GF-D8 (cell line): ENCODE measurements at regions not wholly inside any gene's neighbourhood (a gene's known extent, or its start where the extent isn't known, plus 50 kb on each side); places are given as distances from the start of the nearest gene placed in this dataset.
"Not testable (repeated sequence)": the region's sequence is repeated elsewhere in the genome, so short reads cannot be mapped to it uniquely, and the experiment has no call there.

Source experiments
- DNase-seq: peaks from one replicate; lab custom pipeline; 2025; lab: John Stamatoyannopoulos, UW

DNA sequence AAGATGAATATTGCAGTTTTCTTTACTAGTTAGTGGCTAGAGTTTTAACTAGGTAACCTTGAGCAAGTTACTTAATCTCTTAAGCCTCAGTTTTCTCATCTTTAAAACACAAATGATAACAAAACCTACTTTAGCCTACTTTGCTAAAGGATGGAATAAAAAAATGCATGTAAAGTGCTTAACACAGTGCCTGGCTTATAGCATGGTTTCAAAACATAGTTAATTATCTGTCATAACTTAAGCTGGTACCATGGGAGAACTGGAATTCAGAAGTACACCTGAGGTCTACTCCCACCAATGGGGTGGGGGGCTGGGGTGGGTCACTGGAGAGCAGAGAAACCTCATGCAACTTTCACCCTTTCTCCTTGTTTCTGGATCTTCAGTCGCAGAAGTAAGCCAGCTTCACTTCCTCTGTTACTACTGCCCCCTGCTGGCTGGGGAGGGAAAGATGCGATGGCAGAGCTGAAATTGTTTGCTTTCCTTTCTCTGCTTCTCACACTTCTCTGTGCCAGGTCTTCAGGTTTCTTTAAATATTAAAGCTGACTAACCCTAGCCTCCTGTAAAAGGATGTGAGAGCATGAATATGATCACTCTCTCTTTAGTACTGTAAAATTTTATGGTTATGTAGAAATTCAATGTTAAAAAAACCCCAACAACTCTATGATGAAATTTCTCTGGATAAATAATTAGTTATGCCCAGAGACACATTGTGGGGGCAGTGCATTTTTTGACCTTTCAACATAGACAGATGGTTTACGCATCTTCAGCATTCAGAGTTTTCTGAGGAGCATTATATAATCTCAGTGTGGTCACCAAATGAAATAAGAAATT lies 324.2 kb downstream of the HLX start:
- DNase-seq: peak; percentile 6

DNA sequence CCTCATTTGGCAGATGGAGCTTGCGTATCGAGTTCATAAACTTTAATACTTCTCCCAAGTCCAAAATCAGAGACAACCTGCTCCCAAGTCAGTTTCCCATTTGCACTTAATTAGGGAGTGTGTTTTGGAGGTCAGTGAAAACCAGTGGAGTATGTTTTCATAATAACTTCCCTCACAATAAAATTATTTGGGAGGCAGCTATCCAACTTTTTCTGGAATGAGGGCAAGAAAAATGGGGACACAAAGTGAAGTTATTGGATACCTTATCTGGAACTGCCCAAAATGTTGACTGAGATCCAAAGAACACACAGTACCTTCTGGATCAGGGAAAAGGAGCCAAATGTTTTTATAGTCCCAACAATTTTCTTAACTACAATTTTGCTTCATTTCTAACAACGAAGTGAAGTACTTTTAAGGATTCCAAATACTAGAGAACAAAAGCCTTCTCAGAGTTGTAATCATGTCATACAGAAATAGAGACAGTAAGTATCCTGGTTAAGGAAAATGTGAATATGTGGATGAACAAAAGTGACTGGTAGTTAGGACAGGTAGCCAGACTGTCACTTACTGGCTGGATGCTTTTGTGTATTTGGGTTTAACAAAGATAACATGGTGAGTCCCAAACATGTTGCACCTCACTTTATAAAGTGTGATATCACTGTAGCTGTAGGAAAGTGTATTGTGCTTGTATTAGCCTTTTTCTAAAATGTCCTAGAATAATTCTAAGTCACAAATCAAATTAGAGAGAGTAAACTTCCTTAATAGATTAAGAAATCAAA lies 325.0 kb downstream of the HLX start:
- DNase-seq: no peak

DNA sequence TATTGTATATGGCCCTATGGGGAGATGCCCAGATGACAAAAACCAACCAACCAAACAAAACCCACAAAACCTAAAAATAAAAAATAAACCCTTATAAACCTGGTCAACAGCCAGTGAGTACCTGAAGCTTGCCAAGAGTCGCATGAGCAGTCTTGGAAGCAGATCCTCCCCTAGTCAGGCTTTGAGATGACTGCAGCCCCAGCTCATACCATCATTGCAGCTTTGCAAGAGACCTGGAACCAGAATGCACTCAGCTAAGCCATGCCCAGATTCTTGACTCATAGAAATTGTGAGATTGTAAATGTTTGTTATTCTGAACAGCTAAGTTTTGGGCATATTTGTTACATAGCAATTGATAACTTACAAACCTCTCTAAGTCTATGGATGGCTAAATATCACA lies 326.8 kb downstream of the HLX start:
- DNase-seq: no peak

DNA sequence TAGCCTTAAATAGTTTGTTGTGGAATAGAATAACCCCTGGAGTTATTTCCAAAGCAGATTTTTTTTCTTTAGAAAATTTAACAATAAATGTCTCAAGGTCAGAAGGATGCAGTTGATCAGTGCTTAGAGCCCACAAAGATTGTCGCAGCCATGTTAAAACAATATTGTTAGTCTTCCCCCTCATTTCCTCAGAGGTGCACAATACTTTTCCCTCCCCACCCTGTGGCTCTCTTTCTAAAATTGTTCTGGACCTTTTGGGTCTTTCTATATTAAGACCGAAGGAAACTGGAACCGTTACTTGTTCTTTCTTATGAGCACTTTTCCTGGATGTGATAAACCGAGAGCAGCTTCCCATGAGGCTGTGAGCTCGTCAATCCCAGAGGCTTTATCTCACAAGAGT lies 333.7 kb downstream of the HLX start:
- DNase-seq: no peak

DNA sequence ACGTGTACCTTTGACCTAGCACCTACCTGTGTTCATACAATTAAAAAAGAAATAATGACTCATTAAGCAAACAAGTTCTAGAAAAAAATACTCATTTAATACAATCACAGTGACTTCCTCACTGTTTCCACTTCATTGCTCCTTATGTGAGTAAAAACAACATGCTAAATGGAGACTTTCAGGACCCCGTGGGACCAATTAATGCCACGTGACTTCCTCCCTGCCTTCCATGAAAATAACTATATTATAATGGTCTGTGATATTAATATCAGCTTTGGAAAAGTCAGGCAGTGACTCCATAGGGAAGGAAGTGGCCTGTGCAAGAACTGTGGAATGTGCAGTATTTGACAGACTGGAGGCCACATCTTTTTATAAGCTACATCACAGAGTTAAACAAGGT lies 337.8 kb downstream of the HLX start:
- no peak for DNase-seq

DNA sequence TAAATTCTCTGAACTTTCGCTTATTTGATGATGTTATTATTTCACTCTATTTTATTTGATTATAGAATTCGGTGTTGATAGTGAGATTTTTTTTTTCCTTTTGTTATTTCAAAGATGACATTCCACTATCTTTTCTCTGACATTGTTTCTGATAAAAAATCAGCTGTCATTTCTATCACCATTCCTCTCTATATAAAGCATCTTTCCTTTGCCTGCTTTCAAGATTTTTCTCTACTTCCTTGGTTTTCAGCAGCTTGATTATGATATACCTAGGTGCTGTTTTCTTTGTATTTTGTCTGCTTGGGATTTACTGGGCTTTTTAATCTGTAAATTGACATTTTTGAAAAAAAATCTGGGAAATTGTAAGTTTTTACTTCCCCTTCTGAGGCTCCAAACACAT lies 344.0 kb downstream of the HLX start:
- DNase-seq: no peak

GRCh38 chr1:221227460-221227859 lies 348.2 kb downstream of the HLX start:
- no peak for DNase-seq

DNA sequence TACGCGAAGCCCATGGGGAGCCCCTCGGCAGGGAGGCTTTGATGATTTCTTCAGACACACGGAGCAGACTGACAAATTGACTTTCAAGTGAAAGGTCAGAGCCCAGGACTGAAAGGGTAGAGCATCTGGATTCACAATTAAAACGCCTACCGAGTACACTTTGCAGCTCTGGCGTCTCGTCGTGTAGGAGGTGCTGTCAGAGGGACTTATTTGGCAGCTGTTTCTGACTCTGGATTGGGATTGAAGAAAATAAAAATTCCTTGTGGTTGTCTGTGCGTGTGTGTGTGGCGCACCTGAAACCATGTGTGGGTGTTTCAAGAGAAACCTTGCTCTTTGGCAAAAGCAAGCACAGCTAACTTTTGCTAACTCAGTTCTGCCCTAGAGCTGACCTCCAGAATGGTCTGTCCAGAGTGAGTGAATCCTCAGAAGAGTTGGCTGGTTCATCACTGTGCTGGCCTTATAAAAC lies 348.7 kb downstream of the HLX start:
- no peak for DNase-seq

DNA sequence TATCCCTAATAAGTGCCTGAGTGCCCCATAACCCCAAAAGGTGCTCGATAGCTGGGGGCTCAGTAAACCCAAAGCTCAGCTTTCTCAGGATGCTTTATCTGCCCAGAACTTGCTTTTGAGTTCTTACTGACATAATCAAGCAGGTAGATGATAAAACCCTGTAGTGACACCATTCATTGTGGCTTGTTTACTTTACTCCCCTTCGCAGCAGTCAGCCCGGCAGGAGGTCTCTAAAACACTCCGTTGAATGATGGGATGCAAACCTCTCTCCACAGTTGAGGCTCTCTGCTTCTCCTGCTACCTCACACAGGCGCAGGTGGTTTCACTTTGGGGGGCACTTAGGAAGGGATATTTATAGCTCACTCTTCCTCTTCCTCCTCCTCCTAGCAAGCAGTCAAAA lies 349.4 kb downstream of the HLX start:
- no peak for DNase-seq

DNA sequence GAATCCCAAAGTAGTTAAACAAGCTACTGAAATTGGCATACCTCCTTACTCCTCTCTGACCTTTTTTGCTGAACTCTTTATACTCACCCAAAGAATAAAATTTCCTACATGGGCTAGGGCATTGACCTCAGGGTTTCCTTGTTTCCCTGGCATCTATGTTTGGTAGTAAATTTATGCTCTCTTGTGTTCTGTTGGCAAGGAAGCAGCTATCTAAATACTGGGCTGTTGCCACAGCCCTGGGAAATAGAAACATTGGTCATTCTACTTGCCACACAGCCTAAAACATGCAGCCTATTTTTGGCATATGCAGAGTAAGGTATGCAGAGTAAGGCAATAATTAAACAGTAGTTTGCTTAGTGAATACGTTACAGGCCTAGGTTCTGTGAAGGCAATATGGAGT lies 351.4 kb downstream of the HLX start:
- no peak for DNase-seq

GRCh38 chr1:221234791-221235190 lies 355.5 kb downstream of the HLX start:
- no peak for DNase-seq

- no peak for DNase-seq
These were observed 358.3 kb downstream of the HLX start for GRCh38 chr1:221237587-221237986.

DNA sequence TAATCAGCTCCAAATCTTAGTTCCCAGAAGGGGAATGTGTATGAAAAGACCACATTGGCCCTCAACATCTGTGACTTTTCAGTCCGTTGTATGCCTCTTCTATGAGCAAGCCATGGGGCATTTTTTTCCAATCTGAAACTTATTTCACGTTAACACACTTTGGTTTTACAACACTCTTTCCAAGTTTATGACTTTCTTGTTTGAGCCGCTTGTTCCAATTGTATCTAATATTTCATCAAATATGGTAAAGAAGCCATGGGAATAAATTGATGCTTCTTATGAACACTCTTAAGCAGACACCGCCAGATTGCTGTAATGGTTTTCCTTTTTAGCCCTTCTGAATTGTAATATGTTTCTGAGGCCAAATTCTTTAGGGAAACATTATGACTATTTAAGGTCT lies 359.9 kb downstream of the HLX start:
- DNase-seq: no peak

DNA sequence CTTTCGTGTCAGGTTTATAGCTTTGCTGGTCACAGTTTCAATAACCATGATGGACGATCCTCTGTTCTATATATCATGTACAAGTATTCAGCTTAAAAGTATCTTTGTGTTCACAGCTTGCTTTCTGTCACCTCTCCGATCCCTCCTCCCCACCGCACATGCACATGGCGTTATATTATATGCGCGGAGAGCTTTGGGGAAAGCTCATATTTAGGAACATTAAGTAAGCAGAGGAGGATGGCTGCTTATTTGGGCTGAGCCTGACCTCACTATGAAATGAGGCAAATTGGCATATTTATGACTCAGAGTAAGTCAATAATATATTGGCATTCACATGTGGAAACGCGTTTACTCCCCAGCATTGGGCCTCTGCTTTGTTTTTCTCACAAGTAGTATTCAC lies 360.5 kb downstream of the HLX start:
- DNase-seq: no peak

DNA sequence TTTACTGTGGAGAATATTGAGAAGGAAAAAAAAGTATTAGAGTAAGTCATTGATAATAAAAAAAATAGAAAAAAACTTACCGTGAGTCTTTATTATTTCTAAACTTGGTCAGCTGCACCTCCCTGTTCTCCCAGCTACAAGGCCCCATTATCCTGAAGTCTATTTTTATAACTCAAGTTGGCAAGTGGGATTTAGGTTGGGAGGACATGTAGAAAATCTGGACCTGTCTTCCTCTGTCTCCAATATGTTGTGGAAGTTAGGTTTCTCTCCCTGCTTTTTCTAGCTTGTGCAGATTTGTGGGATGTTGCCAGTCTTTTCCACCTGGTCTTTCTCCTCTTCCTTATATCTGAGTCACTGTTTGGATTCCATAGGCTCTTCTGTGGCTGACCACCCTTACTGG lies 361.4 kb downstream of the HLX start:
- DNase-seq: no peak

GRCh38 chr1:221241157-221241556 lies 361.9 kb downstream of the HLX start:
- DNase-seq: no peak

- no peak for DNase-seq
These were observed 362.3 kb downstream of the HLX start for GRCh38 chr1:221241592-221241991.

- DNase-seq: no peak
These were observed 366.8 kb downstream of the HLX start for GRCh38 chr1:221246067-221246466.

DNA sequence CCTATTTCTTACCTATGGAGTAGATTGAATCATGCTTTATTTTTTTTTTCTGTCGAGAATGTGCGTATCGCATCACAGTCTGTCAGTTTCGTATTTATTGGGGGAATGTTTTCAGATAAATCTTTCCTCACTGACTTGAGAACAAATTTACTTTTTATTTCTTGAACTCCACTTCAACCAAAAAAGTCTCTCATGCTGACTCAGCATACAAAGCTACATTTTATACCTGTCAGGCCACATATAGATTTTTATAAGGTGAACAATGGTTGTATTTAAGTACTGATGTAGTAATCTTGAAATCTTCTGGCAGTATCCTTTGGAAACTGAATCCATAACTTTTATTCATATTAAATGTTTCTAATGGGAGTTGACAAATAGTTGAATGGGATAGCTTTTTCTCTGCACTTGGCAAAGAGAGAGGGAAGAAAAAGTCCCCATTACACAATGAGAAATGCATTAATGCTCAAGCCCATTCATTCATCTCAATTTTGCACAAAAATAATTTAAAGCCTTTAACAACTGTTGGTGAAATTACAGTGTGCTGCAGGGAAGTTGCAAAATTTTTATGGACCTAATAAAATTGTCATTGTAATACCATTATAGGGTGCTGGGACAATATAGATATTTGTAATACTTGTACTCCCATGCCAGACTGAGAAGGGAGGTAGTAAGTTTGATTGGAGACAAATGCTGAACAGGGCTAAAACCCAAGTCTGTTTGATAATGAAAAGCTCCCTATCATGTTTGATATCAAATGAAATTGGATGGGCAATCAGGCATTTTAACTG lies 367.6 kb downstream of the HLX start:
- no peak for DNase-seq

DNA sequence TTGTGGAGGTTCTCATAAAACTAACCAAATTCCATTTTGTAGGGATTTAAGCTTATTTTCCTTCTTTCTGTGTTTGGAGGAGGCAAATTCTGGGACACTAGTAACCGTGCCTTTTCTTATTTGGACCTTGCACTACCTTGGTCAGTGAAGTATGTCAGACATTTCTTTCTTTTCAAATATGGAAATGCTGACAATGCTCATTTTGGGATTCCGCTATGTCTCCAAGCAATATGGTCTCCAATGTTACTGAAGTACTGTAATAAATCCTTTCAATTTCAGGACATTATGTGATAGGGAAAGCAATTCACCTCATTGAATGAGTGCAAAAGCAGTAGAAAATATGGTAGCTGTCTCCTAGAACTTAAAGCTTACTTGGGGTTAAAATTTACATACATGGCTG lies 372.3 kb downstream of the HLX start:
- no peak for DNase-seq

DNA sequence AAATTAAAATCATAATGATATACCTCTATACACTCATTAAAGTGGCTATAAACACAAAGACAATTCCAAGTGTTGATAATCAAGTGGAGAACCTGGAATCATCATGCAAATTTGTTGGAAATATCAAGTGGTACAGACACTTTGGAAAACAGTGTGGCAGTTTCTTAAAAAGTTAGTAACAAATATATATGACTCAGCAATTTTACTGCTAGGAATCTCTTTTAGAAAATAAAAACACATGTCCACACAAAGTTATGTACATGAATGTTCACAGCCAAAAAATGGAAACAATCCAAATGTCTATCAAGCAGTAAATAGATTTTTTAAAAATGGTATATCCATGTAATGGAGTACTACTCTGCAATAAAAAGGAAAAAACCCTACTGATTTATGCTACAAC lies 375.6 kb downstream of the HLX start:
- no peak for DNase-seq

DNA sequence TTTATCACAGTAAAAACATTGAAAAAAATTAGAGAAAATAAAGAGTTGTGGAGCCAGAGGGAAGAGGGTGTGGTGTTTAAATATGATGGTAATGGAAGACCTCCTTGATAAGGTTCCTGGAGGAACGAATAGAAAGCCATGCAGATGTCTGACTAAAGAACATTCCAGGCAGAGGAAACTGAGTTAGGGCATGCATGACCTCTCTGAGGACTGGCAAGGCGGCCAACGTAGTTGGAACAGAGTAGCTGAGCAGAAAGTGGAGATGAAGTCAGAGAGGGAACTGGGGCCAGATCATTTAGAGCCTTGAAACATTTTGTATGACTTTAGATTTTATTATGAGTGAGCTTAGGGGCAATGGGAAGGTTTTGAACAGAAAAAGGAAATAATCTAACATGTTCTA lies 377.5 kb downstream of the HLX start:
- DNase-seq: no peak

DNA sequence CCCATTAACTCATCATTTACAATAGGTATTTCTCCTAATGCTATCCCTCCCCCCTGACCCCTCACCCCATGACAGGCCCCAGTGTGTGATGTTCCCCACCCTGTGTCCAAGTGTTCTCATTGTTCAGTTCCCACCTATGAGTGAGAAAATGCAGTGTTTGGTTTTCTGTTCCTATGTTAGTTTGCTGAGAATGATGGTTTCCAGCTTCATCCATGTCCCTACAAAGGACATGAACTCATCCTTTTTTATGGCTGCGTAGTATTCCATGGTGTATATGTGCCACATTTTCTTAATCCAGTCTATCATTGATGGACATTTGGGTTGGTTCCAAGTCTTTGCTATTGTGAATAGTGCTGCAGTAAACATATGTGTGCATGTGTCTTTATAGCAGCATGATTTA lies 378.3 kb downstream of the HLX start:
- not testable (repeated sequence) for DNase-seq
